Hepatic stellate cell (primary cell): ENCODE measurements at regions not wholly inside any gene's neighbourhood (a gene's known extent, or its start where the extent isn't known, plus 50 kb on each side); places are given as distances from the start of the nearest gene placed in this dataset.

ENCODE experiments used
- DNase-seq: peaks from one replicate; pipeline ENCODE4 v3.0.0; 2011; ENCODE audit warnings: low spot score

DNA sequence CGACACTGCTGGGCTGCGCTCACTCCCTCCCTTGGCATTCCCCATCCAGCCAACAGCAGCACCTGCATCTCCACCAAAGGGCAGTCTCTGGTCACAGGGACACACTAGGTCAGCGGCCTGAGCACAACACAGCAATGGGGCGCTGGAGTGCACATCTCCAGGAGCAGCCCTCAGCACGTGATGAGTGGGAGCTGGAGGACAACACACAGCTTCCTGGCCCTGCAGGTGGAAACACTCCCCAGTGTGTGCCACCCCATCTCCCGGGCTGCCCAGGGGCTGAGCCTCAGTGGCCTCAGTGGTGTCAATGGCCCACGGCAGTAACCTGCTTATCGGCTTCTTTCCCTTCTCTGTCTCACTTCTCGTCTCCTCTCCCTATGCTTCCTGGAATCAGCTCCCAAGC lies 96.8 kb upstream of the VSTM2B start:
- no peak for DNase-seq

DNA sequence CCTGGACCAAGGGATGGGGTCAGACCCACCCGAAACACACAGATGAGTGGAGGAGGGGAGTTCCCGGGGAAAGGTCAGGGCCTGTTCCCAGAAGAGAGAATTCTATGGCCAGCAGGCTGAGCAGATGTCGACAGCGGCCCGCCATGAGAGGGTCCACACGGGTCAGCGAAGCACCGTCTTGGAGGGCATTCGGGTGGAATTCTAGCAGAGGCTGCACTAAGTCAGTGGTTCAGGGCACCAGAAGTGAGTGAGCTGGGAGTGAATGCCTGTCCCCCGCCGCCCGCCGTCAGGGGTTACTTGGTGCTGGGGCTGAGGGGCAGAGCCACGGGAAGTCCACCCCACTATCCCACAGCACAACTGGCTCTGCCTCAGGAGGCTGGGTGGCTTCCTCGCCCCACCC lies 96.2 kb upstream of the VSTM2B start:
- DNase-seq: no peak

DNA sequence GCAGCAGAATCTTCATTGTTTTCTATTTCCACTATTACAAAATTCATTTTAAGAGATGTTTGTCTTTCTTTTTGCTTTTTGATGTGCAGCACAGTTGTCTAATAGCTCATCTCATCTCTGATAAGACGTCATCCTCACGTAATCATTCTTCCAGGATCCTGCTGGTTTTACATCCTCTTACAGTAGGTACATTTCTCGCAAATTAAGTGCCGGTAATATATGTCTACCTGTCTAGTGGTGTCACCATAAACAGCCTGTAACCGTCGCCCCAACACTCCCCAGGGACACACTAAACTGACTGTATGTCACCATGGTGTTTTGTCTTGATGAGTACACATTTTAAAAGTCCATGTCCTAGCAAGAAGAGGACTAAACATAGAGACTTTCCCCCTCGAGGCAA lies 94.5 kb upstream of the VSTM2B start:
- DNase-seq: no peak

DNA sequence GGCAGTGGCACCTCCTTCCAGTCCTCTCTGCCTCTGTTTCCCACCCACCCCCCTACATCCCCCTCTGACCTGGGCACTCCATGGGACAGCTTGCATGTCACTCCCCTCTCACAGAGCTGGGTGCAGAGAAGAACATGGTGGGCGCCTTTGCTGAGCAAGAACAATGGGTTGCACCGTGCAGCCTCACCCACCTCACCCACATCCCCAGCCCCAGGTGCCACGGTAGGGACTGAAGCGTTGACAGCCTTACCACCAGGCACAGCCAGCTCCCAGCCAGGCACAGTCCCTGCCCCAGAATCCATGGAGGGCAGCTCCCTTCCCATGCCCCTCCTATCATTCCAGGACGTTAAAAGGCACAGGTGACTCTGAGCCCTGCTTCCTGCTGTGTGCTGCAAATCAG lies 93.1 kb upstream of the VSTM2B start:
- DNase-seq: no peak

DNA sequence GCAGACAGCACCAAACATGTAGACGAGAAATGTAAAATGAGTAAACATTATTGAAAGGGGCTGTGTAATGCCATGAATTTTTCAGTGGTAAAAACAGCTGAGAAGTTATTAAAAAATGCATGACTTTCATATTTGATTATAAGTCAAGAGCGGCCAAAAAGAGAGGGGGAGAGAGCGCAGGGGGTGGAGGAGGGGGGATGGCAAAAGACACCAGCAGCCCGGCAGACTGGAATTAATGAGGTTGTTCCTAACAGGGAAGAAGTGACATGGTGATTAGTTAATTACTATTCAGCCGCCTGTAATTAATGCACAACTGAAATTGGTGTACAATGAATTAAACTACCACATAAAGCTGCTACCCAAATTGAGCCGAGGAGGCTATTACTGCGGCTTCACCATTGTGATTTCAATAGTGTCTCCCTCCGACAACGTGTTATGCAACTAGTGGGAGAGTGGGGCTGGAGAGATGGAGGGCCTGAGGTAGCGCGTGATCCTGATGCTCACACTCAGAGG lies 89.1 kb upstream of the VSTM2B start:
- DNase-seq: no peak

DNA sequence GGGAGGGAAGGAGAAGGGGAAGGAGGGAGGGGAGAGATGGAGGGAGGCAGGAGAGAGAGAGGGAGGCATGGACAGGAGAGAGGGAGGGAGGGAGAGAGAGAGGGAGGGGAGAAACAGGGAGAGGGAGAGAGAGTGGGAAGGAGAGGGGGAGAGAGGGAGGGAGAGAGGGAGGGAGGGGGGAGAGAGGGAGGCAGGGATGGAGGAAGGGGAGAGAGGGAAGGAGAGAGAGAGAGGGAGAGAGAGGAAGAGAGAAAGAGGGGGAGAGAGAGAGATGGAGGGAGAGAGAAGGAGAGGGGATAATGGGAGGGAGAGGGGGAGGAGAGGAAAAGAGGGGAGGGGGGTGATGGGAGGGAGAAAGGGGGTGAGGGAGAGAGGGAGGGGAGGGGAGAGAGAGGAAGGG lies 86.8 kb upstream of the VSTM2B start:
- no peak for DNase-seq

DNA sequence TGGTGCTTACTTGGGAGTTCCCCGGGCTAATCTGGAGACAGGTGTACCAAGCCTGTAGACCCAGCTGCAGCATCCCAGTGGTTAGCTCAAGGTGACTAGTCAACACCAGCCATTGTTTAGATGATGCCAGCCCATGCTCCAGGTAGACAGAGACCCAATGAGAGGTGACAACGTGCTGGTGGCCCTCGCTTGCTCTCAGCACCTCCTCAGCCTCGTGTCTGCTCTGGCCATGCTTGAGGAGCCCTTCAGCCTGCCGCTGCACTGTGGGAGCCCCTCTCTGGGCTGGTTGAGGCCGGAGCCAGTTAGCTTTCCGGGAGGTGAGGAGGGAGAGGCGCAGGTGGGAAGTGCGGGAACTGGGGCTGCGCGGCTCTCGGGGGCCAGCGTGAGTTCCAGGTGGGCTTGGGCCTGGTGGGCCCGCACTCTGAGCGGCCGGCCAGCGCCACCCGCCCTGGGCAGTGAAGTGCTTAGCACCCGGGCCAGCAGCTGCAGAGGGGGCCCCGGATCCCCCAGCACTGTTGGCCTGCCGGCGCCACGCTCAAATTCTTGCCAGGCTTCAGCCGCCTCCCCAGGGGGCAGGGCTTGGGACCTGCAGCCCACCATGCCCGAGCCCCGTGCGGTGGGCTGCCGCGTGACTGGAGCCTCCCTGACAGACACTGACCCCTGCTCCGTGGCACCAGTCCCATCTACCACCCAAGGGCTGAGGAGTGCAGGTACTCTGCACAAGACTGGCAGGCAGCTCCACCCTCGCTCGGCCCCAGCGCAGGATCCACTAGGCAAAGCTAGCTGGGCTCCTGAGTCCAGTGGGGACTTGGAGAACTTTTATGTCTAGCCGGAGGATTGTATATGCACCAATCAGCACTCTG lies 85.9 kb upstream of the VSTM2B start:
- DNase-seq: no peak

DNA sequence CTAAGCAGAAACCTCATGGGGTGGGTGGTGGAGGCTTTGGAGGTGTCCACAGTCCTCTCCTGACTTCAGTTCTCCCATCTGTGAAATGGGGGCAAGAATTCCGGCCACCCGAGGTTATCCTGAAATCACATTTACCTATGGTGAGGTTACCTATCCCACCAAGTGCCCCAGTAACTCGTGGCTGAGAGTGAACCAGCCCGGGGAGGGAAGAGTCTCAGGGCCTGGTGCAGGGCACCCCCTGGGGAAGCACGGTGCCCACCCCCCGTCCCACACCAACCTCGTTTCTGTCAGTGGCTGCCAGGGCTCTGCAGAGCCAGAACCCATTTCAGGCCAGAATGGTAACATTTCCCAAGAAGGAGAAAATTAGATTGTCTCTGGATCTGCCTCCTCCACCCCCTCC lies 83.7 kb upstream of the VSTM2B start:
- DNase-seq: no peak

DNA sequence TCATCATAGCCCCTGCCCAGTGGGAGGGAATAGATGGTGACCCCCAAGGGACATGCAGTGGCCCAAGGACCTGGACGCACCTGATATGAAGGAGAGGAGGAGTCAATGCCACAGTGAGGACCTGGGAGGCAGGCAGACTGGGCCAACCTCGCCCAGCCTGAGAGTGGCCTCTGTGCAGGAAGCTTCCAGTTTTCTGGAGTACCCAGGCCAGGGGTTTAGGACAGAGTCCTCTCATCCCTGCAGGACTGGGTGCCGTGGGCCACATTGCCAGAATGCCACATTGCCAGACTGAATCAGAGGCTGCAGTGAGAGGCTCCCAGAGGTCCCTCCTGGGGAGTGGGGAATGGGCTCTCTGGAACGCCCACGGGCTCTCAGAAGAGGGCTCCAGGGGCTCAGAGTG lies 82.9 kb upstream of the VSTM2B start:
- DNase-seq: no peak

DNA sequence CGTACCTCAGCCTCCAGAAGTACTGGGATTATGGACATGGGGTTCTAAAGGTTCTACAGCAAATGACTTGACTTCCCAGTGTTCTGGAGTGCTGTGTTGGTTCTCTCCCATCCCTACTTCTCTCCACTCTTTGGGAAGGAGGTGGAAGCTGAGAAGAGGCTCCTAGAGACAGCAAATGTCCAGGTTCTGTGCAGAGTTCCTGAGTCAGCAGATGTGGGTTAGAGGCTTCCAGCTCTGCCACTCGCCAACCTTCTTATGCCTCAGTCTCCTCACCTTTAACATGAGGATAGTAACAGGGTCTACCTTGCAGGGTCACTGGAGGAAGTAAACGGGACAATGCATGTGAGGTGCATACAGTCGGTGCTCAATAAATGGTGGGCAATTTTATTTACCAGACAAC lies 80.5 kb upstream of the VSTM2B start:
- DNase-seq: no peak

DNA sequence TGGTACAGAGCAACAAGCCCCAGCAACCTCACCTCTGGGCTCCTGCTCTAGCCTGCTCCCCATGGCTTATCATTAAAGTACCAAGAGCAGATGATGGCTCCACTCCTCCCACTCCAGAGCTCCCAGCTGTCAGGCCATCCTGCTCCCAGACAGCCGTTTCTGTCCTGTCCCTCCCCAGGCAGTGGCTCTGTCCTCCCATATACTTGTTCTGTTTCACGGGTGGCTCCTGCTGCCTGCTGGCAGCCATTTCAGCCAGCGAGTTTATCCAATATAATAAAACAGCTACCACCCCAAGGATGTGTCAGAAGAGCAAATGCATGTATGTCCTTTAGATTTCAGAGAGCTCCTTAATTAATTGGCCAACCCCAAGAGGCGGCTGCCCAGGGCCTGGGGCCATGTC lies 79.4 kb upstream of the VSTM2B start:
- no peak for DNase-seq

DNA sequence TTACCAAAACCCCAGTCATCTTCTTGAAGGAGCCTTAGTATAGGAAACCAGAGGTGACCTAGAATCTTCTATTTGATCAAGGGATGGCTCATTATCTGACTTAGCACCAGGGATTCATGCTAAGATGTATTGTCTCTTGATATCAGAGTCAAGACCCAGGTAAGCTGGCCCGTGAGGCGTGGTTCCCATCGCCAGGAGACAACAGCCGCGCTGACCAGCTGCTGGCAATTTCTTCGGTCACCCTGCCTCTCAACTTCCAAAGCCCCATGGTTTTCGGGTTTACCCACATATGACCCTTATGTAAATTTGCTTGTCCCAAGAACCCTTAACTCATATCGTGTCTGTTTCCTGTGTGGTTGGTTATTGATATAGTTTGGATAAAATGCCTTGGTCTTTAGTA lies 77.7 kb upstream of the VSTM2B start:
- DNase-seq: no peak

DNA sequence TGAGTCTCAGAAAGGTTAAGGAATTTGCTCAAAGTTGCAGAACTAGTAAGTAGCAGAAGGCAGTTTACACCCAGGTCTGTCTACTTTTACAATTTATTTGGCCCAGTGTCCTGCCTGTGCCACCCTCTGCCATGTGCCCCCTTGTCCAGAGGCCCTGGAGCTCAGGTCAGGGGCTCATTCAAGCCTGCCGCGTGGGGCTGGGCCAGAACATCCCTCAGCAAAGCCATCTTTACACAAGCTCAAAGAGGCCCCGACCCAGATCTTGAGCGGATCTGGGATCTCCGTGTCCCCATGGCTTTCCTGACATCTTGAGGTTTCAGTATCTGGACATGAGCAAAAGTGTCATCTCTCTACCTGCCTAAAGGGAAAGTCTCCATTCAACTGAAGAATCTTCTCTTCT lies 76.4 kb upstream of the VSTM2B start:
- DNase-seq: no peak

DNA sequence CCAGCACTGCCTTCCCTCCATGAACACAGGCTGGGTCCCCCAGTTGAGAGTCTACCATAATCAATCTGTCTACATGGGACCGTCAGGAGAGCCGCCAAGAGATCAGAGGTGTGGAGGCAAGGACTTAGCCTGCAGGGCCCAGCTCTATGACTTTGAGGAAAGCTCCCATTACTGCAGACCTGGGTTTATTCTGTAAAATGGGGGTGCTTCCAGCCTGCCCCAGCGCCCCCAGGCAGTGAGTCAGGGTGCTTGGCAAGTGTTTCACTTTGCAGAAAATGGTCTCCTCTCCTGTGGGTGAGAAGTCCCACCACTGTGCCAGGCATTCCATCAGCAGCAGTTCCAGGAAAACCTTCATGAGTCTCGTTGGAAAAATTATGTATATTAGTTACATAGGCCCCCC lies 75.5 kb upstream of the VSTM2B start:
- DNase-seq: no peak

DNA sequence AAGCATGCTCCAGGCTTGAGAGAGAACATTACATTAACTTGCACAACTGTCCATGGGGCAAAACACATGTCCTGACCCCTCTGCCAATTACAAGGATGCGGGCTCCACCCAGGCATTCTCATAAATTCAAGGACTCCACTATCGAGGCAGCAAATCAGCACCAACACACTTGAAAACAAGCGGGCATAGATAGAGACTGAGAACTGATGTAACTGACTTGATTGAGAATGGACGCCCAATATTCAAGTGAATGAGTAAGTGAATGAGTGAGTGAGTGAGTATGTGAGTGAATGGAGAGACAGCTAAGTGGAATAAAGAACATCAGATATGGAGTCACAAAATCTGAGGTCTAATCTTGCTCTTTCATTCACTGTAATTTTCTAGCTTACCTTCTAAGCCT lies 75.0 kb upstream of the VSTM2B start:
- DNase-seq: no peak

DNA sequence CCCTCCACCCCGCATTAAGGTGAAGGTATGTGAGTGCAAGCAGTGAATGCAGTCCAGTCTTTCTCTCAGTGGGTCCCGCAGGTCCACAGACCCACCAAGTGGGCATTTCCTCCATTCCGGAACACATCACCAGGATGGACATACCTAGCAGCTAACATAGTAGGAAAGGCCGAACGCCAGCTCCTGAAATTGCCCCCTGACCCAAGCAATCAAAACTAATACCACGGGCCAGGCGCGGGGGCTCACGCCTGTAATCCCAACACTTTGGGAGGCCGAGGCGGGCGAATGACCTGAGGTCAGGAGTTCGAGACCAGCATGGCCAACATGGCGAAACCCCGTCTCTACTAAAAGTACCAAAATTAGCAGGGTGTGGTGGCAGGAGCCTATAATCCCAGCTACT lies 71.7 kb upstream of the VSTM2B start:
- DNase-seq: no peak

DNA sequence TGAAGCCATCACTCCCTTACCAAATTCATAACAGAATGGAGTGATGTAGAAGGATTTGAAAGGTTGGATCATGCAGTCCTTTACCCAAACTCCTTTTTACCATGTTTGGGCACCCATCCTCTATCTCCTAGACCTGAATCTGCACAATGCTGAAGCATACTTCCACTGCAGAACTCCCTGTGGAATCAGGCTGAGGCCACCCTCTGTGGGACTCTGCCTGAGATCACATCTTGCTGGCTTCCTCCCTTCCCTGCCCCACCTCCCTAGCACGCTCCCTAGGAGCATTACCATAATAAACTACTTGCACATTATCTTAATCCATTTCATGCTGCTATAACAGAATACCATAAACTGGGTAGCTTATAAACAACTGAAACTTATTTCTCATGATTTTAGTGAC lies 68.4 kb upstream of the VSTM2B start:
- no peak for DNase-seq

DNA sequence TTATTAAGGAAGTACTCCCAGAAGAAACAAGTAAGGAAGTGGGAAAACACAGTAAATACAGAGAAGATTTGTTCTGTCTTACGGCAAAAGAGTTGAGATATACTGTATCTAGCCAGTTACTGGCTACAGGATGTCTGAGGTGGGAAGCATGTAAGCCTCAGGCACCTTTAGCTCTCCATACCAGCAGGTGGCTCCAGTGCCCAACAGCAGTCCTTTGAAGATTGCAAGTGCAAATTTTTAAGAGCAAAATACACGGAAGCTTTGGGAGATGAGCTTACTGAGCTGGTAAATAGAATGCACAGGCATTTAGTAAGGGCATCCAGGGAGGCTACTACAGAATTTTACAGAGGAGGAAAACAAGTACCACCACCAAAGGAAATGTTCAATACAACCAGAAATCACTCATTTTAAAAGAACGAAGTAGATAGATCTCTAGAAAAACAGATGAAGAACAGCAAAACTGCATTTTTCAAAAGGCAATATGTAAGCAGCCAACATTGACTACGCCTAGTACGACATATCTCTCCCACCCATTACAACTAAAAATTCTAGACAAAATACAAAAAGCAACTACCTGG lies 57.9 kb upstream of the VSTM2B start:
- no peak for DNase-seq

DNA sequence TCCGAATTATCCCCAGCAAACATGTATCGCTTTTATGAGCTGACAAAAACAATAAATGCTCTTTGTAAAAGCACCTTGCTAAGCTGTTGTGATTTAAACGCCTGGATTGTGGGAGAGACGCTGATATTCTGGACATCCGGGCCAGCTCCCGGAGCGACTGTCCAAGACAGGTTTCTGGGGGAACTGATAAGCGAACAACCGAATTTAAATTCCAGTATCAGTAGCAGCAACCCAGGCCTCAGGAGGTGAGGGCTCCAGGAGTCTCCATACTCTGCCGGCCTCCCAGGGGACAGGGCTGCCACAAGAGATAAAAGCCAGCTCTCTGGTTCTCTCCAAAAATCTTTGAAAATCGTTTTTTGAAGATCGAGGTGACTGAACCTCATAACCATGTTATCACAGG lies 50.3 kb upstream of the VSTM2B start:
- no peak for DNase-seq
